Cardiac muscle cell (in vitro differentiated cells and primary cell): ENCODE measurements at regions not wholly inside any gene's neighbourhood (a gene's known extent, or its start where the extent isn't known, plus 50 kb on each side); places are given as distances from the start of the nearest gene placed in this dataset.
A peak's percentile ranks its signal among the peaks of the same experiment; 100 is the strongest.

Source experiments
- DNase-seq, 2 donors: peaks; one replicate each; pipeline versions ENCODE4 v3.0.0 to v3.0.0-alpha.2; 2010 to 2017; ENCODE audit warnings: low read depth in 1 of 2, low spot score in 1 of 2
- H3K27ac ChIP-seq: fragments of 200-600 bp; sonication (generic); 2 replicates; pipeline ENCODE4 v1.5.1; 2016
- H3K27me3 ChIP-seq: fragments of 200-600 bp; sonication (generic); 2 replicates; pipeline ENCODE4 v1.6.0; 2016; ENCODE audit warnings: control low read depth
- H3K36me3 ChIP-seq: fragments of 200-600 bp; sonication (generic); 2 replicates; pipeline ENCODE4 v1.5.1; 2016; ENCODE audit warnings: control low read depth
- H3K4me1 ChIP-seq: fragments of 200-600 bp; sonication (generic); 2 replicates; pipeline ENCODE4 v1.8.1; 2017; ENCODE audit warnings: low read depth, mild to moderate bottlenecking, mixed run types
- H3K4me3 ChIP-seq: fragments of 200-600 bp; sonication (generic); 2 replicates; pipeline ENCODE4 v1.5.1; 2016; ENCODE audit warnings: mild to moderate bottlenecking
- H3K9me3 ChIP-seq: fragments of 200-600 bp; sonication (generic); 2 replicates; pipeline ENCODE4 v1.5.1; 2017; ENCODE audit warnings: low read depth, mild to moderate bottlenecking, control low read depth
- TF ChIP-seq, protein P1 (sequence below): IDR thresholded peaks from 2 replicates; pipeline ENCODE4 v1.5.1; 2012; ENCODE audit warnings: low read depth, mild to moderate bottlenecking, low read length

DNA sequence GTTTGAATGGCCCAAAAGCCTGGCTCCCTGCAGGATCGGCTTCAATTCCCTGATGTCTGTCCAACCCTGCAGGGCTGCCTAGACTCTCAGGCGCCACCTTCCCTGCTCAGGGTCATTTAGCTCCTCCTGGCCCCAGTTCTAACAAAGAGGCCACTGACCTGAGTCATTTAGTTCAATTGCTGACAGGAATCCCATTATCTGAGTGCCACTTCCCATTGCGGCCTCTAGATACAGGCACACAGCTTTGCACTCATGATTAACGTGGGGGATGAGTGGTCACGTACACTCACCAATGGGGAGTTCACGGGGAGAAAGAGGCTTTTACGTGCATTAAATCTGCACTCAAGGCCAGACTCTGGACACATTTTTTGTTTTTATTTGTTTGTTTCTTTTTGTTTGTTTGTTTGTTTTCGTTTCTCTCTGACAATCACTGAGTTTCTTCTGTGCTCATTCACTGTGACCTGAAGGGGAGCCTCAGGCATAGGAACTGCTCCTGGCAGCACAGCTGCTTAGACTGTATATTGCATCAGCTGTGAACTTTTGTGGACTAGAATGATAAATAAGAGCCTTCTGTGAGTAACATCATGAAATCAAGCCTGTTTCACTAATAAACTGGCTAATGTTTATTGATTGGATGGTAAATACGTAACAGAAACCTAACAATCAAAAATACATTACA lies 118.9 kb upstream of the CTNNA2 start:
- Histone ChIP-seq H3K9me3 (no peaks in the 10 kb centered on the region), H3K4me3 (no peak overlapping the region)

DNA sequence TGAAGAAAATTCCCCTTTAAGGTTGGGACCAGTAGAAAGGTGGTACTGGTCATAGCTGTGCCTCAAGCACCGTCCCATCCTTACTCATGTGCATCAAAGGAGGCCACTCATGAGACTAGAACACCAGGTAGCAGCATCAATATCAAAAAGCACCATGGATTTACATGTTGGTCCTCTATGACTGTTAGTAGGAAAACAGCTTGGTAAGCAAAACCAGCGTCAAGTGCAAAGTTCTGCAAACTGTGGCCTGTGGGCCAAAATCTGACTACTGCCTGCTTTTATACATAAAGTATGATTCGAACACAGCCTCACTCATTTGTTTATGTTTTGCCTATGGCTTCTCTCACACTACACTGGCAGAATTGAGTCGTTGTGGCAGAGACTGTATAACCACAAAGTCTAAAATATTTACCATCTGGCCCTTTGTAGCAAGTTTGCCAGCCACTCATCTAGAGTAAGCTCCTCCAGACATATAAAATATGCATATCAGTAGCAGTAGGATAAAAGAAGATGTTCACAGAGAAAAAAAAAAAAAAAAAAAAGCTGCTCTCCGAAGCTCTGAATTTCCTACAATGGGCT lies 119.7 kb upstream of the CTNNA2 start:
- Histone ChIP-seq H3K9me3 (no peaks in the 10 kb centered on the region), H3K27me3 (no peaks in the 10 kb centered on the region), H3K4me3 (no peak overlapping the region), H3K27ac (peak overlapping the region; percentile 92), H3K36me3 (no peaks in the 10 kb centered on the region), H3K4me1 (peaks cover 37% of the 10 kb centered on the region)
- TF ChIP-seq, protein P1, sequence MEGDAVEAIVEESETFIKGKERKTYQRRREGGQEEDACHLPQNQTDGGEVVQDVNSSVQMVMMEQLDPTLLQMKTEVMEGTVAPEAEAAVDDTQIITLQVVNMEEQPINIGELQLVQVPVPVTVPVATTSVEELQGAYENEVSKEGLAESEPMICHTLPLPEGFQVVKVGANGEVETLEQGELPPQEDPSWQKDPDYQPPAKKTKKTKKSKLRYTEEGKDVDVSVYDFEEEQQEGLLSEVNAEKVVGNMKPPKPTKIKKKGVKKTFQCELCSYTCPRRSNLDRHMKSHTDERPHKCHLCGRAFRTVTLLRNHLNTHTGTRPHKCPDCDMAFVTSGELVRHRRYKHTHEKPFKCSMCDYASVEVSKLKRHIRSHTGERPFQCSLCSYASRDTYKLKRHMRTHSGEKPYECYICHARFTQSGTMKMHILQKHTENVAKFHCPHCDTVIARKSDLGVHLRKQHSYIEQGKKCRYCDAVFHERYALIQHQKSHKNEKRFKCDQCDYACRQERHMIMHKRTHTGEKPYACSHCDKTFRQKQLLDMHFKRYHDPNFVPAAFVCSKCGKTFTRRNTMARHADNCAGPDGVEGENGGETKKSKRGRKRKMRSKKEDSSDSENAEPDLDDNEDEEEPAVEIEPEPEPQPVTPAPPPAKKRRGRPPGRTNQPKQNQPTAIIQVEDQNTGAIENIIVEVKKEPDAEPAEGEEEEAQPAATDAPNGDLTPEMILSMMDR: no peak
- DNase-seq: no peak

More for the DNA sequence above, 118.9 kb upstream of the CTNNA2 start:
- Histone ChIP-seq H3K4me1 (peaks cover 37% of the 10 kb centered on the region), H3K27me3 (no peaks in the 10 kb centered on the region), H3K36me3 (no peaks in the 10 kb centered on the region), H3K27ac (peak overlapping the region; percentile 92)
- peak in 1 of 2 donors; percentile 89 for DNase-seq
- TF ChIP-seq, protein P1: no peak

GRCh38 chr2:79389481-79389880 lies 123.4 kb upstream of the CTNNA2 start:
- no peak overlapping the region for H3K4me3 ChIP-seq
- no peaks in the 10 kb centered on the region for H3K27me3 ChIP-seq
- TF ChIP-seq, protein P1: no peak
- peaks cover 40% of the 10 kb centered on the region for H3K4me1 ChIP-seq
- H3K27ac ChIP-seq: no peak overlapping the region
- no peaks in the 10 kb centered on the region for H3K36me3 ChIP-seq
- no peaks in the 10 kb centered on the region for H3K9me3 ChIP-seq
- DNase-seq: no peak

DNA sequence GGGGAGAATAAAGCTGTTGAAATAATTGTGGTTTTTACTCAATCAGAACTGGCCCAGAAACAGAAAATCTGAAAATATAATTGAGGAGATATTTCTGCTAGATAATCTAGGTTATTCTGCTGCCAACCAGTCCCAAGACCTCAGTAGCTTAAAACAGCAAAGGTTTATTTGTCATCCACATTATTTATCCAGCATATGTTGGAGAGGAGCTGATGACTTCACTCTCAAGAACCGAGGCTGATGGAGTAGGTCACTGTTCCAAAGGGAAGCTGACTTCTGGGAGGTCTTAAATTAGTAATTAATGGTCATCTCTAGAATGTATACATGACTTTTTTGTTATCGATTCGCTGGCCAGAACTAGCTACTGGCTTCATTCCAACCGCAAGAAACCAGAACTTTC lies 124.8 kb upstream of the CTNNA2 start:
- Histone ChIP-seq H3K27ac (no peak overlapping the region), H3K9me3 (no peaks in the 10 kb centered on the region), H3K4me1 (peaks cover 38% of the 10 kb centered on the region), H3K36me3 (no peaks in the 10 kb centered on the region), H3K4me3 (no peak overlapping the region), H3K27me3 (no peaks in the 10 kb centered on the region)
- TF ChIP-seq, protein P1: no peak
- no peak for DNase-seq

DNA sequence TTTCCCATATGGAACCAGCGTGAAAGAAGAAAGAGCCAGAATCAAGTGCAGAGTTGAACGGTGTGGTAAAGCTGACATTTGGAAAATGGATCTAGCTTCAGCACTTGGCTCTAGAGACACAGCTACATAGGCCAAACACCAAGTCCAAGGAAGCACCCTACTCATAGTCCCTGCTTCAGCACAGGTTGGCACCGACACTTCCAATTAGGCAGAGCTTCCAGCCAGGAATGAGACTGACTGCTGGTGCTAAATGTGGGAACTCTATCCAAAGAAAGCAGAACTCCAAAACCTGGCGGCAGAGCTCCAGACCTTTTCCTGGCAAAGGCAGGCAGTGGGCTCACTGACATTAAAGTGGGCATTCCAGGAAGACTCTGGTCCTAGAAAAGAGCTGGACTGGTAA lies 125.4 kb upstream of the CTNNA2 start:
- no peak overlapping the region for H3K27ac ChIP-seq
- H3K4me3 ChIP-seq: no peak overlapping the region
- no peaks in the 10 kb centered on the region for H3K27me3 ChIP-seq
- DNase-seq: no peak
- H3K36me3 ChIP-seq: no peaks in the 10 kb centered on the region
- H3K4me1 ChIP-seq: peaks cover 34% of the 10 kb centered on the region
- TF ChIP-seq, protein P1: no peak
- no peaks in the 10 kb centered on the region for H3K9me3 ChIP-seq
